ENCODE measurements at regions not wholly inside any gene's neighbourhood (a gene's known extent, or its start where the extent isn't known, plus 50 kb on each side); places are given as distances from the start of the nearest gene placed in this dataset.
A peak's percentile ranks its signal among the peaks of the same experiment; 100 is the strongest.
"Not testable (repeated sequence)": the region's sequence is repeated elsewhere in the genome, so short reads cannot be mapped to it uniquely, and the experiment has no call there.

DNA sequence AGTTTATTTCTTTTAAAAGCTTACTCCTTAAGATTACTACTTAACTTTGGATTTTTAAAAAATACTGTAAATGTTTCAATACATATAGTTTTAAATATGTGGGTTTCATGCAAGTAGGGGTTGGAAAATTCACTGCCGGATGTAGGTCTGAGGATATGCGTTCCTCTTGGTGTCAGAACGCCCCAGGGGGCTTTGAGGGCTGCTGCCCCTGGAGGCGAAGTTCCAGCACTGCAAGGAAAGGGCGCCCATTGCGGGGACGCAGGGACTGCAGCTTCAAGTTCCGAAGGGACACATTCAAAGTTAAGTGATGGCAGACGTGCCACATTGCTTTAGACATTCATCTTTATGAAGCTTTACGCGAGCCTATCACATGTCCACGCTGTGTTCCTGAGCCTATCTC, 152.9 kb downstream of the SOD2 start:
- Histone ChIP-seq H4K91ac (ENCODE audit: insufficient read length, low read depth, low read length) (no peak overlapping the region), H3K79me1 (ENCODE audit: insufficient read depth, low read depth, low read length, poor library complexity, severe bottlenecking) (no peaks in the 10 kb centered on the region), H2BK12ac (ENCODE audit: insufficient read length, low read depth, low read length) (no peak overlapping the region), H3K14ac (ENCODE audit: insufficient read depth, low read length) (no peak overlapping the region), H2BK20ac (ENCODE audit: low read depth, low read length, poor library complexity, severe bottlenecking) (no peak overlapping the region), H3K9ac (ENCODE audit: extremely low read depth, insufficient read length, low read length) (no peak overlapping the region), H3K4ac (ENCODE audit: low read depth, low read length) (no peak overlapping the region), H2AK5ac (ENCODE audit: insufficient read length, low read length) (no peak overlapping the region), H3K23me2 (ENCODE audit: insufficient read length, low read depth, low read length, poor library complexity, severe bottlenecking) (no peaks in the 10 kb centered on the region), H4K20me1 (ENCODE audit: control insufficient read depth, insufficient read depth, insufficient read length) (no peaks in the 10 kb centered on the region), H3K27ac (ENCODE audit: insufficient read length, low read depth, low read length) (no peak overlapping the region), H3K4me2 (ENCODE audit: insufficient read depth, insufficient read length, low read length) (no peak overlapping the region), H2AFZ (ENCODE audit: low read length) (no peak overlapping the region), H3K4me1 (ENCODE audit: insufficient read depth, low read length) (no peaks in the 10 kb centered on the region), H2BK15ac (ENCODE audit: low read depth, low read length) (no peak overlapping the region), H4K5ac (ENCODE audit: insufficient read length, low read depth, low read length) (no peak overlapping the region), H3K9me3 (ENCODE audit: control insufficient read depth, low read depth, low read length) (no peaks in the 10 kb centered on the region), H2BK5ac (ENCODE audit: insufficient read length, low read length) (no peak overlapping the region), H3K27me3 (ENCODE audit: insufficient read depth, low read length) (no peaks in the 10 kb centered on the region; the same call in 1 of the 2 replicates), H3K18ac (ENCODE audit: insufficient read length, low read depth, low read length) (no peak overlapping the region), H3K56ac (ENCODE audit: insufficient read length, low read depth, low read length) (no peak overlapping the region), H3K23ac (ENCODE audit: insufficient read length, low read depth, low read length) (no peak overlapping the region), H4K8ac (replicated peaks; ENCODE audit: insufficient read length, low read depth, low read length) (no peak overlapping the region), H3T11ph (ENCODE audit: low read length) (no peak overlapping the region), H2BK120ac (ENCODE audit: low read depth, low read length, poor library complexity, severe bottlenecking) (no peak overlapping the region), H3K79me2 (ENCODE audit: insufficient read depth, low read length) (no peaks in the 10 kb centered on the region)
- H3K27me3 Mint-ChIP-seq (ENCODE audit: low read depth) = peaks cover 48% of the 10 kb centered on the region
- WGBS (ENCODE audit: extremely low coverage, insufficient read length, low lambda C conversion rate) = no CpG with 5 or more reads among the region's 12 CpGs
- no peaks in the 10 kb centered on the region for H3K36me3 Mint-ChIP-seq (ENCODE audit: insufficient read depth in 1 of 3, low read depth in 3 of 3)
- peaks cover 10 to 17% of the 10 kb centered on the region in 2 experiments for H3K4me1 Mint-ChIP-seq
- peaks cover 3 to 11% of the 10 kb centered on the region in 2 experiments; a peak in 3 of 5 replicates for H3K9me3 Mint-ChIP-seq
- TF ChIP-seq, protein P1, sequence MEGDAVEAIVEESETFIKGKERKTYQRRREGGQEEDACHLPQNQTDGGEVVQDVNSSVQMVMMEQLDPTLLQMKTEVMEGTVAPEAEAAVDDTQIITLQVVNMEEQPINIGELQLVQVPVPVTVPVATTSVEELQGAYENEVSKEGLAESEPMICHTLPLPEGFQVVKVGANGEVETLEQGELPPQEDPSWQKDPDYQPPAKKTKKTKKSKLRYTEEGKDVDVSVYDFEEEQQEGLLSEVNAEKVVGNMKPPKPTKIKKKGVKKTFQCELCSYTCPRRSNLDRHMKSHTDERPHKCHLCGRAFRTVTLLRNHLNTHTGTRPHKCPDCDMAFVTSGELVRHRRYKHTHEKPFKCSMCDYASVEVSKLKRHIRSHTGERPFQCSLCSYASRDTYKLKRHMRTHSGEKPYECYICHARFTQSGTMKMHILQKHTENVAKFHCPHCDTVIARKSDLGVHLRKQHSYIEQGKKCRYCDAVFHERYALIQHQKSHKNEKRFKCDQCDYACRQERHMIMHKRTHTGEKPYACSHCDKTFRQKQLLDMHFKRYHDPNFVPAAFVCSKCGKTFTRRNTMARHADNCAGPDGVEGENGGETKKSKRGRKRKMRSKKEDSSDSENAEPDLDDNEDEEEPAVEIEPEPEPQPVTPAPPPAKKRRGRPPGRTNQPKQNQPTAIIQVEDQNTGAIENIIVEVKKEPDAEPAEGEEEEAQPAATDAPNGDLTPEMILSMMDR (conservative IDR thresholded peaks at IDR 0.05) = peak; percentile 83
- peak; percentile 84 for DNase-seq
- H3K4me3 Mint-ChIP-seq = no peak overlapping the region
- no peak overlapping the region for H3K27ac Mint-ChIP-seq

DNA sequence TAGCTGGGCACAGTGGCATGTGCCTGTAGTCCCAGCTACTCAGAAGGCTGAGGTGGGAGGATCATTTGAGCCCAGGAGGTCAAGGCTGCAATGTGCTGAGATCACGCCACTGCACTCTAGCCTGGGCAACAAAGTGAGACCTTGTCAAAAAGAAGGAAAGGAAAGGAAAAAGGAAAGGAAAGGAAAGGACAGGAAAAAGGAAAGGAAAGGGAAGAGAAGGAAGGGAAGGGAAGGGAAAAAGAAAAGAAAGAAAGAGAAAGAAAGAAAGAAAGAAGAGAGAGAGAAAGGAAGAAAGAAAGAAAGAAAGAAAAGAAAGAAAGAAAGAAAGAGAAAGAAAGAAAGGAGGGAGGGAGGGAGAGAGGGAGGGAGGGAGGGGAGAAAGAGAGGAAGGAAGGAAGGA, 155.0 kb downstream of the SOD2 start:
- H3K23ac ChIP-seq (ENCODE audit: insufficient read length, low read depth, low read length); H3K14ac ChIP-seq (ENCODE audit: insufficient read depth, low read length); H3K36me3 Mint-ChIP-seq (ENCODE audit: insufficient read depth in 1 of 3, low read depth in 3 of 3); H4K20me1 ChIP-seq (ENCODE audit: control insufficient read depth, insufficient read depth, insufficient read length); H3K9ac ChIP-seq (ENCODE audit: extremely low read depth, insufficient read length, low read length); H2AFZ ChIP-seq (ENCODE audit: low read length); H3K79me1 ChIP-seq (ENCODE audit: insufficient read depth, low read depth, low read length, poor library complexity, severe bottlenecking); H3K9me3 ChIP-seq (ENCODE audit: control insufficient read depth, low read depth, low read length); H2BK20ac ChIP-seq (ENCODE audit: low read depth, low read length, poor library complexity, severe bottlenecking); H2BK5ac ChIP-seq (ENCODE audit: insufficient read length, low read length); H4K91ac ChIP-seq (ENCODE audit: insufficient read length, low read depth, low read length); H3K27me3 ChIP-seq (ENCODE audit: insufficient read depth, low read length); H3T11ph ChIP-seq (ENCODE audit: low read length); H3K4me3 Mint-ChIP-seq; H3K18ac ChIP-seq (ENCODE audit: insufficient read length, low read depth, low read length); H3K9me3 Mint-ChIP-seq; H2BK12ac ChIP-seq (ENCODE audit: insufficient read length, low read depth, low read length); H3K27ac Mint-ChIP-seq; H2BK120ac ChIP-seq (ENCODE audit: low read depth, low read length, poor library complexity, severe bottlenecking); H3K23me2 ChIP-seq (ENCODE audit: insufficient read length, low read depth, low read length, poor library complexity, severe bottlenecking); H3K56ac ChIP-seq (ENCODE audit: insufficient read length, low read depth, low read length); H3K79me2 ChIP-seq (ENCODE audit: insufficient read depth, low read length); H3K4ac ChIP-seq (ENCODE audit: low read depth, low read length); H2BK15ac ChIP-seq (ENCODE audit: low read depth, low read length); H3K27ac ChIP-seq (ENCODE audit: insufficient read length, low read depth, low read length); H4K8ac ChIP-seq (replicated peaks; ENCODE audit: insufficient read length, low read depth, low read length); H4K5ac ChIP-seq (ENCODE audit: insufficient read length, low read depth, low read length); H3K4me2 ChIP-seq (ENCODE audit: insufficient read depth, insufficient read length, low read length); H3K4me1 ChIP-seq (ENCODE audit: insufficient read depth, low read length); DNase-seq; H2AK5ac ChIP-seq (ENCODE audit: insufficient read length, low read length): not testable (repeated sequence)
- H3K4me1 Mint-ChIP-seq = peaks cover 10 to 17% of the 10 kb centered on the region in 2 experiments
- WGBS (ENCODE audit: extremely low coverage, insufficient read length, low lambda C conversion rate) = no CpG with 5 or more reads among the region's 1 CpG
- peaks cover 35% of the 10 kb centered on the region for H3K27me3 Mint-ChIP-seq (ENCODE audit: low read depth)

Measured in H9 (cell line).